NCI-H748 (cell line): ENCODE measurements at regions not wholly inside any gene's neighbourhood (a gene's known extent, or its start where the extent isn't known, plus 50 kb on each side); places are given as distances from the start of the nearest gene placed in this dataset.

ENCODE experiments used
- DNase-seq: peaks from one replicate; lab custom pipeline; 2025; ENCODE audit not compliant: unreplicated experiment; lab: John Stamatoyannopoulos, UW

DNA sequence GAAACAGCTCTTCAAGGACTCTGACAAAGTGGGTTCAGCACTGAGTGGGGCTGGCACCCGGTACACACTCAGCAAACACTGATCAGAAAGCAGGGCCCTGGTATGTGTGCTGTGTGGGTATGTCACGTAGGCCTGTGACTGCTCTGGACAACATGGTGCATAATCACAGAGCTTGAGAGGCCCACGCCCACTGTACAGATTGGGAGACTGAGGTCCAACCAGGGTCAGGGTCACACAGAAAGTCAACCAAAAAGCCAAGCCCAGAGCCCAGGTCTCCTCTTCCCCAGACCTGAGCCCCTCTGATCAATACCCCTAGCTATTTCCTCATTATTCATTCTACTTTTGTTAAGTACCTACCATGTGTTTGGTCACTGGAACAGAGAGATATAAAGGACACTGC lies 166.1 kb upstream of the LINGO1 start:
- DNase-seq = no peak

DNA sequence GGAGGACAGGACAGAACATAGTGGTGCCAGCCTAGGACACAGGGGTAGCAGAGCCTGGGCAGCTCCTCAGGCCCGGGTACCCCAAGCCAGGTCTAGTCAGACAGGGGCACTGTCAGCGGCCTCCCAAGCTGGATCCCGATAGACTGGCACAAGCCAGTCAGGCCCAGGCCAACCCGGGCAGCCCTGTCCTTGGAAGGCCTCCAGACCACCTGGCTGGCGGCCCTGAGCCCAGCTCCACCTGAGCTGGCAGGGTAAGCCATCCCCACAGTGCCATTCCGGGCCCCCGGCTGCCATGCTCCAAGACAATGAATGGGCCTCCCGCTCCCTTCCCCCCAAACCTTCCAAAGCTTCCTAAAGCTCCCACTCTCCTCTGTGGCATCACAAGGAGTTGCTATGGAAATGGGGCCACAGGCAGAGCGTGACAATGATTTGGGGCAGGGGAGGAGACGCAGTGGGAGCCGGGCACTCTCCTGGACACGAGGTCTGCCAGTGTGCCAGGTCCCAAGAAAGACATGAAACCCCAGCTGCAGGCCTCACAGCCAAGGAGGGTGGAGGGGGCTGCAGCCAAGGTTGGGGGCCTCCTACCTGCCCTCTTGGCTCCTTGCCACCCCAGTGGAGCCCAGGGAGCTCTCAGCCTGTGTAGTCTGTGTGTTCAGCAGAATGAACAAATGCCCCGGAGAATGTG lies 165.6 kb upstream of the LINGO1 start:
- no peak for DNase-seq

DNA sequence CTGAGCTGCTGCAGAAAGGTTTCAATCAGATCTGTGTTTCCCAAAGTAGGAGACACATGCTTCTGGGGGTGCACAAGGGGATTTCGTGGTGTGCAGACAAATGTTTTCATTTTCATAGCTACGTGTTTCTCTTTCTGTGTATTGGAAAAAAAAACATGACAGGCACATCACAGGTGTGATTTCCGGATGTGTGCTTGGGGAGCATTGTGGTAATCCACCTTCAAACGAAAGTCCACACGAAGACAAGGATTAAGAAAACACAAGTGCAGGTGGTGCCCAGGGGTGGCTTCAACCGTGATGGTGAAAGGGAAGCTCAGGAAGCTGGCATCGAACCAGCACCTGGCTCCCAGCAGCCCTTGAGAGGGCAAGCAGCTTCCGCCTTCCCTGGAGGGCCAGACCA lies 164.6 kb upstream of the LINGO1 start:
- no peak for DNase-seq

DNA sequence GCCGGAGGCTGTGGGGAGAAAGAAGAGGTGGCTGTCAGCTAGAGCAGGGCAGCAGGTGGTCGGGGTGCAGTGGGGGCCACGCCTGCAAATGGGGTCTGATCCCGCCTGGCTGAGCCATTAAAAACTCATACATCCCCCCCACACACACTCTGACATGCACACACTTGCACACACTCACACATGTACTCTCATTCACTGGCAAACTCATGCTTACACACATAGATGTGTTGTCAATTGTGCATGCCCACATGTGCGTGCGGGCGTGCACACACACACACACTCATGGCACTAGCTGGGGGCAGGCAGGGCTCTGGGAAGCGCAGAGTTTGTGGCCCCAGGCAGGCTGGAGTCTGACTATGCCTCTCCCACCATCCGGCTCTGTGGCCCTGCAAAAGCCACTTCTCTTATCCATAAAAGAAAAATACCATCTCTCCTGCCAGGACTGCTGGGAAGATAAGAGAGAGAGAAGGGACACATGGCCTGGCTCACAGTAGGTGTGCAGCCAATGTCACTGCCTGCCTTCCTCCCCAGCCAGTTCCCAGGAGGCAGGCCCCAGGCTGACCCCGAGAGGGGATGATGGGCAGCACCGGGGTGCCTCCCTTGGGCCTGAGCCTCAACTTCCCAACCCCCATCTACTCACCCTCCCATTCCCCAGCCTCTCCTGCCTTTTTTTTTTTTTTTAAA lies 163.5 kb upstream of the LINGO1 start:
- DNase-seq = no peak

DNA sequence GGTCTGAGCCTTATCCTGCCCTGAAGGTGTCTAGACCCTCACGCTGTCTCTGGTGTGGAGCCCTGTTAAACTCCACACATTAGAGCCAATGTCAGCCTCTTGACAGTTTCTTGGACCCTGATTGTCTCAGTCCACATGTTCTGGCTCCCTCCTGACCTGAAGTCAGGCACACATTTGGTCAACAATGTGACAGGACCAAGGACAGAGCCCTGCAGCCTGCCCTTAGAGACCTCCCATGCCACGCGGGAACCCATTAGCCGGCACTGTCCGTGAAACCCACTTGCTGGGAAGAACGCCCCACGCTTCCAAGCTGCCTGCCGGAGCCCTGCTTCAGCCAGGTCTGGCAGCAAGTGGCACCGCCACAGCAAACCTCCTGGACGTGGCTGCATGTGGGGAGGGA lies 162.7 kb upstream of the LINGO1 start:
- DNase-seq = no peak

DNA sequence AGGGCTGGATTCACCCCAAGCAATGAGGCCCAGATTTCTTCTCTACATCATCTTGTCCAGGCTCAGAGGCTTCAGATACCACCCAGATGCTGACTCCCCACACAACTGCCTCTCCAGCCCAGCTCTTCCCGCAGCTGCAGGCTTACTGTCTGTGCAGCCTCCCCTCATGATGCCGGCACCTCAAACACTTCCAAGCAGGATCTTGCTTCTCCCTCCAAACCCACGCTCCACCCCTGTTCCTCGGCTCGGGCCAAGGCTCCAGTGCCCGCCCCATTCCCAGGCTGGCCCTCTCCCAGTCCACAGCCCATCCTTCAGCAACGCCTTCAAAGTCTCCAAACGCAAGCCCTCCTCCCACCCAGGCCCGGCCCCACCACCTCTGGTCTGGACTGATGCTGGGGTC lies 159.2 kb upstream of the LINGO1 start:
- no peak for DNase-seq

DNA sequence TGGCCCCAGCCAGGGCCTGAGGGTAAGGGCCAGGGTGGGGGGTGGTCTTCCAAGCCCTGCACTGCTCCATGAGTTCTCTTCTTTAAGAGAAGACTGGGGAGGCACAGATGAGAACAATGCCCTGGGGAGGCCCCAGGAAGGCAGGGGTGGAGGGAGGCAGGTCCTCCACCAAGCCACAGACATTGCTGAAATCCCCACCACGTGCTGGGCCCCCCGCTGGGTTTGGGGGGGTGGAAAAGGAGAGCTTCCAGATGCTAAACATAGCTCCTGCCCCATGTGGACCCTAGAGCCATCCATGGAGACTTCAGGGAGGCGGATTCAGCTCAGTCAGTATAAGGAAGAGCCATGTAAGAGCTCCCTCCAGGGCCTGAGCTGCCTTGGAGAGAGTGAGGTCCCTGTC lies 157.8 kb upstream of the LINGO1 start:
- no peak for DNase-seq

DNA sequence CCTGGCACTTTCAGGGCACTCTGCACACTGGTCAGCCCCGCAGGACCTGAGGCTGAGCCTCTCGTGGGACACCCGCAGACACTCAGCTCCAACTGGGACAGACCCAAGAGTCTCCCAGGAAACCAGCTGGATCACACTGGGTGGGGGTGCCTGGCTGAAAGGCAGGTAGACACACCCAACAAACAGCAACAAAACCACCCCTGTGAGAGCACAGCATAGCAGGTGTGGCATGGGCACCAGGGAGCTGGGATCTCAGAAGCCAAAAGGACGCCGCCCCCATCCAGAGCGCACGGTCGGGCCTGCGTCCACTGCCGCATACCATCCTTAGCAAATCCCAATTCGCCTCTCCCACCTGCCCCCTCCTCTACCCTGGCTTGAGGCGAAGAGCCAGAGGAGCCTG lies 154.2 kb upstream of the LINGO1 start:
- no peak for DNase-seq

DNA sequence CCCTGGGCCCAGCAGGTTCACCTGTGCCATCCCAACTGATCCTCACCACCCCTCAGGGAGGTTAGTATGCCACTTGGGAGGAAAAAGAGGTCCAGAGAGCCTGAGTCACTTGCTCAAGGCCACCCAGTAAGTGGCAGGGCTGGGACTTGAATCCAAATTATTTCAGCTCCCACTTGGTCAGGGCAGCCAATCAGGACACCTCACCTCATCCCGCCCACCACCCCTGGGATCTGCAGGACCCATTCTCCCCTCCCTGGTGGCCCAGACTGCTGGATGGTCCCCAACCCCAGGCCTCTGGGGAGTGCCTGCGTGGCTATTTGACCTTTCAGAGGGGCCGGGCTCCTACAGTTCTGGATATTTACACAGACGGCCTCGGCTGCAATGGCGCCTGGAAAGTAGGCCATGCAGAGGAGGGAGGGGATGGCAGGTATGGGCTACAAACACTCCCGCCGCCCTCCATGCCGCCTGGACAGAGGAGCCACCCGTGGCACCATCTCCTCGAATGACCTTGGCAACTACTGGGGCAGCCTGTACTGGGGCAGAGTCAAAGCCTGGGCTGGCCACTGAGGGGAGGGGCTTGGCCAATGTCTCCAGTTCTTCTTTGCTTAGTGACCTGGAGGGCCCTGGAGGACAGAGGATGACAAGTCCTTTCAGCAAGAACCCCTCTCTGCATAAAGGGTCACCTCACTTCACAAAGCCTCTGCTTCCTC lies 153.6 kb upstream of the LINGO1 start:
- no peak for DNase-seq

DNA sequence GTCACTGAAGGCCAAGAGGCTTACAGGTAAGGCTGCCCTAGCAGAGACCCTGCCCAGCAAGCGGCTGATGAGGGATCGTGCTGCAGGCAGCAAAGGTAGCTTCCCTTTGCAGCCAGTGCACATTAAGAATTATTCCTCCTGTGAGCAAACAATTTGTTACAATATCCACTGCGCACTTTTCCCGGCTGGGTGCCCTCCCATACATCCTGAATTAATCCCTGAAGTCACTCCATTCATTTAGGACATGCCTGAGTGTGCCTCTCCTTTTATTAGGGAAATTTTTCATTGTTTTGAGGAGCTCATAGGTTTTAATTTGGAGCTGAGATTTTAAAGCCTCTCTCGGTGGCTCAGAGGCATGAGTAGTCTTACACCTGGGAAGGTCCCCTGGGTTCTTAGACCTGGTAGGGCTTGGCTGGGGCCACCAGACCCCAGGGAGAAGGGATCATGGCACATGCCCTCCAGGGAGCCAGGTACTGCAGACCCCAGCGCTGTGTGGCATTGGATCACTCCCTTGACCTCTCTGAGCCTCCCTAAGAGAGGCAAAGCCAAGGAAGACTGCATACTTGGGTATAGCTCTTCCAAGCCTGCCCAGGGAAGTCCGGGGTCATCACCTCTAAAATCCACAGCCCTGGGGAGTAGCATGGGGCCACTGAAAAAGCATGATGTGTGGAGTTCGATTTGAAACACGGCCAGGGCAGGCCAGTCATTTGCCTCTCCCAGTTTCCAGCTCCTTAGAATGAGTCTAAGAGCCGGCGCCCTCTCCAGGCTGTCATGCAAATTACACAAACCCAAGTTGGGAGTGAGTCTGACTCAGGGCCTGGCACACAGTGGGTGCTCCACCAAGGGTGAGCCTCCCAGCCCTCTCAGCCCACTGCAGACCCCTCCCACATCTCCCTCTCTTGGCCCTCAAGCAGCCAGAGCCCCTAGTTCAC lies 151.9 kb upstream of the LINGO1 start:
- DNase-seq = peak; percentile 27

DNA sequence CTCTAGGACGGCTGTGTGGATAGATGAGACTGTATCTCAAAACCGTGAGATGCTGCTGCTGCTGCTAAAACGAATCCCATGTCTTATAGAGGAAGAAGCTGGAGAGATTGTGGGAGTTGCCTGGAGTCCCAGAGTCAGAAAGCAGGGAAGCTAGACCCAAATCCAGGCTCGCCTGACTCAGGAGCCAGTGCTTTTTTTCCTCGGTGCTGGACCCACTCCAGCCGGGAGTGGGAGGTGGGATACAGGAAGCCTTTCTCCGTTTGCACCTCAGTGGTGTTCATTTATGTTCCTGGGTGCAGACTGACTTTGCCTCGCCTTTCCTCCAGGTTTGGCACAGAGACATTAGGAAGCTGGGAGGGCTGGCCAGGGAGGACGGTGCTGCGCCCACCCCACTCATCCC lies 150.9 kb upstream of the LINGO1 start:
- no peak for DNase-seq

DNA sequence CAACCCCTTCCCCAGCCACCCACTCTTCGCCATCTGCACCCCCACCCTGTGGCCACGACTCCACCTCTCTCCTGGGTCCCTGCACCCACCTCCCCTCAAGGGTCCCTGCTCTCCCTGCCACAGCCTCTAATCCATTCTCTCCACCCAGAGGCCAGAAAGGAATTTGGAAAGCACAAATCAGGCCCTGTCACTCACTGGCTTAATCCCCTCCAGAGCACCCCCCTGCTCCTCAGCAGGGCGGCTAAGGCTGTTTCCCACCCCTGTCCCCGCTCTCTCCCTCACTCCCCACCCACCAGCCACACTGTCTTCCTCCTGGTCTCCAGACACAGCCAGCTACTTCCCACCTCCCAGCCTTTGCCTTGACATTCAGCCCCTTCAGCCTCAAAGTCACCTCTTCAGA lies 150.0 kb upstream of the LINGO1 start:
- DNase-seq = no peak

DNA sequence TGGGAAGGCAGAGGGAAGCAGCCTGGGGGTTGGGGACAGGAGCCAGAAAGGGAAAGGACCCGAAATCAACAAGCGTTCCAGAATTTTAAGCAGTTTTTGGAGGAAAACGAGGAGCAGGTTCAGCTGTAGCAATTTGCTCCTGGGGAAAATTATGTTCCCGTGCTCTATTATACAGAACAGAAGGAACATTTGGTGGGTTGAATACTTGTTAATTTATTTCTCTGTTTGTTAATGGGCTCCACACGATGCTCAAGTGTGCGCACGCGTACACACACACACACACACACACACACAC lies 149.2 kb upstream of the LINGO1 start:
- no peak for DNase-seq

DNA sequence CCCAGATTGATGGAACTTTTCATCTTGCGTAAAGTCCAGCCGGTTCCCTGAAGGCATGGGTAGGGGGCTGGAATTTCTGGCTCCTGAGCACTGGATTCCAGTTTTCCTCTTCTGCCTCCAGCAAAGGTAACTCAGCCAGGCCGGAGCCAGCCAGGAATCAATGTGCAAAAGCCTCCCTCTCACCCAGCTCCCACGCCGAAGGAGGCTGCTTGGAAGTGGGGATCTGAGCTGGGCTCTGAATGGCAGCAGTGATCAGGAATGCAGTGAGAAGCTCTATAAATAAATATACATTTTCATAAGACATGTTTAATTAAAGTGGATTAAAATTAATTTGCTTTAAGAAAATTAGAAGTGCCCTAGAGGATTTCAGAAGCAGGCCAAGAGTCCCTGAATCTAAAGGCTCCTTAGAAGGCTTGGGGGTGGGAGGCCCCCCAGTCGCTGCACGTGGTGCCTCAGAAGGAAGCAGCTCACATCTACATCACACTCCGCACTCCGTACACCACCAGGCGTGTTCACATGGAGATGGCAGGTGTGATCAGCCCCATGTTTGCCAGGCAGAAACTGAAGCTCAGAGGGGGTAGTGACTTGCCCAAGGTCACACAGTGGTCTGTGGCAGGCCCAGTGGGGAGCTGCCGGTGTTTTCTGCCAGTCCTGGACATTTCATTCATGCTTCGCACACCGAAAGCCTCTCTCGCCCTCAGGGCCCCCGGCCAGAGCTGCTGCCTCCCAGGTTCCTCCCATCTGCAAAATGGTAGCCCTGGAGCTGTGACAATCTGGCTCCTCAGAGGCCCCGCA lies 148.6 kb upstream of the LINGO1 start:
- no peak for DNase-seq

DNA sequence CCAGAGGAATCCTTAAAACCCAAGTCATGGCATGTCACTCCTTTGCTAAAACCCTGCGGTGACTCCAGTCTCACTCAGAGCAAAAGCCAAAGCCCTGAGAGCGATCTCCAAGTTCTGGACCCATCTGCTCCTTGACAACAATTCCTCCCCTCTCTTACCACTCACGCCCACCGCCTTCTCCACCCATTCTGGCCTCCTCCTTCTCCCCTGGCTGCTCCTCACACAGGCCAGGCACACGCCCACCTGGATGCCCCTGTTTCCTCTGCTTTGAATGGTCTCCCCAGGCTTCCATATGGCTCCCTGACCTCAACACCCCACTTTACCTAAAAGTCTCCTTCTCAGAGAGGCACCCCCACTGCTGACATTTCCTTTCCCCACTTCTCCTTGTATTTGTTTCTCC lies 146.1 kb upstream of the LINGO1 start:
- DNase-seq = no peak

DNA sequence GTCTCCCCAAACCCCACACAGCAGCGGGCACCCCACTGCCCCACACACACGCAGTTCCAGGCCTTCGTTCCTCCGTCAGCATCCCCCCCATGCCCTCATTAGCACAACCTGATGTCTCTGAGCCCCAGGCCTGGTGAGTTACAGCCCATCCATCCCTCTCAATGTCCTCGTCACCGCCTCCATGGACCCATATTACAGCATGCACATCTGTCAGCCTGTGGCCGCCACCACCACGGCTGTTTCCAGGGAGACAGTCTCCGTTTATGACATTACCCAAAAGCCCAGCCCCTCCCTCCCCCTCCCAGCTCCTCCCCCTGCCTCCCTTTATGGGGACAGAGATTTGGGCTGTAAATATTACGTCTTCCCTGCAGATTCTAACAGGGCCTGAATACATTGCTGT lies 143.1 kb upstream of the LINGO1 start:
- no peak for DNase-seq

DNA sequence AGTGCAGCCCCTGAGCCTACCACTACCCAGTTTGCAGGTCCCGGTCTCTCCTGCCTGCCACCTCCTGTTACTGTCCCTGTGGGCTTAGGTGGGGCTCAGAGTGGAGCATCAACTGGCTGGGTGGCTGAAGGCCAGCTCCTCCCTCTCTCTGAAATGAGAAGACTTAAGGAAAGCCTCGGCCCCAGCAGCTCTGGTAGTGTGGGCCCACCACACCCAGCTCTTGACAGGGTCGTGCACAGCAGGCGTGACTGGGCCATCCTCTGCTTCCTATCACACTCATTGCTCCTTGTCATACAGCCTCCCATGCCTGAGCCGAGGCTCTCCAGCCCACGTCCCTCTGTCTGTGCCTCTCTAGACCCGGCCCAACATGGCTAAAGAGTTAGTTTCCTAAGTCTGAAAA lies 142.7 kb upstream of the LINGO1 start:
- DNase-seq = no peak

DNA sequence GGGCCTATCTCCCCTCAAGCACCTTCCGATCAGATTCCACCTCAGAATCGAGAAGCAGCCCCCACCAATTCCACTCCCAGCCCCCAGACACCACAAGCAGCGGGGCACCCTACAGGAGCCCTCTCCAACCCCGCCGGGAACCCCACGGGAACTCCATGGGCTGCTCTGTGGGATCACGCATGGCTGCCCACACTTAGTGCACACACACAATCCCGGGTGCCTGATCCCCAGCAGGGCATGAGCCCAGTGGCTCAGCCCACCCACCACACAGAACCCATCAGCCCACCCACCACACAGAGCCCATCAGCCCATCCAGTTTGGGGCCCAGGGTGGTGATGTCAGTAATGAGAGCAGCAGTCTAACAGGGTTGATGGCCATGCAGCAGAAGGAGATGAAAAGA lies 141.6 kb upstream of the LINGO1 start:
- DNase-seq = no peak

DNA sequence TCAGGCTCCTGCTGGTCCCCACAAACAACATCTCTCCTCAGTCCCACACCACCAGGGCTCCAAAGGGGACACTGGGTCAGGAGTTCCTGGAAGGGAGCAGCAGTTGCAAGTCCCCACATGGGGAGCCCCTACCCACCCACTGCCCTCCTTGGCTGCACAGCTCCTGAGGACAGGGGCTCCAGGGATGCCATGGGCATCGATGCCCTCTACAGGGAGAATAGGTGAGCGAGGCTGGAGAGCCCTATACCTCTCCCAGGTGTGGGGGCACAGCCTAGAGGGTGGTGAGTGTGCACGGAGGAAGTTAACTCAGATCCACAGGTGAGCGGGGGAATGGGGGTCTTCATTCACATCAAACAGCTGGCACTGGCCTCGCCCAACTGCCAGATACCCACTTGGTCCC lies 141.2 kb upstream of the LINGO1 start:
- DNase-seq = no peak

DNA sequence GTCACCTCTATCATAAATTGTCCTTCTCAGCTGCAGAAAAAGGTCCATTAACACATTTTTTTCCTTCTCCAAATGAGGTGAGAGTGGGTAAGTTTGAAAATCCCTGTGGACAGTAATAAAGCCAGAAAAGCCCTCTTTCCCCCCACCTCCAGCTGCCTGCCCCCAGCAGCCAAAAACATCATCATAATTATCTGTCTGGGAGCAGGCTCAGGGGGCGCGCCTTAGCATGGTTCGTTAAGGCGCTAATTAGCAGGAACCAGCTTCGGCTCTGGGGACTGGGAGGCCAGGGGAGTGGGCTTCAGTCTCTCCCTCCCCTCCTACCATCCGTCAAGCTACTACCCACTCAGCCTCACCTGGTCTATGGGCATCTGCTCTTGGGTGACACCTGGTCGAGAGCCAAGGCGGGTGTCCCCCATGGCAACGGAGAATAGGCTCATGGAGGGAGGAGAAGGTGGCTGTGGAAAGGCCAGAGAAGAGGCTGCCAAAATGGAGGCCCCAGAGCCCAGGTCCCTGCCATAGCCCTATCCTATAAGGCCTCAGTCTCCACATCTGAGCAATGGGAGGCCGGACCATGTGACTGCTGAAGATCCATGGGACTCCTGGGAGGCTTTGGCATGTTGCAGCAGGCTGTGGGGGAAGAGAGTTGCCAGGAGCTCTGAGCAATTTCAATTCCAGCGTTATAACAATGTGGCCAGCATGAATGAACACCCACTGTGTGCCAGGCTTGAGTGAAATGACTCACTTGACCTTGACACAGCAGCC lies 140.1 kb upstream of the LINGO1 start:
- DNase-seq = no peak
